SK-N-SH treated with all-trans-retinoic acid at 6 μM for 48 hours (cell line): ENCODE measurements at regions not wholly inside any gene's neighbourhood (a gene's known extent, or its start where the extent isn't known, plus 50 kb on each side); places are given as distances from the start of the nearest gene placed in this dataset.

Source experiments
- ARNTL ChIP-seq: fragments of 450-650 bp; formaldehyde crosslinking; IDR thresholded peaks from 2 replicates; pipeline ENCODE4 v1.5.0; 2020; ENCODE audit warnings: low read depth, mild to moderate bottlenecking, moderate library complexity, borderline replicate concordance
- CSDC2 ChIP-seq: fragments of 250-450 bp; sonication (Bioruptor Pico); IDR thresholded peaks from 2 replicates; pipeline ENCODE4 v1.5.0; 2020; ENCODE audit warnings: mild to moderate bottlenecking, moderate library complexity
- CSRNP3 ChIP-seq: fragments of 250-450 bp; sonication (Bioruptor Pico); IDR thresholded peaks from 2 replicates; pipeline ENCODE4 v1.5.1; 2021; ENCODE audit warnings: mild to moderate bottlenecking, moderate library complexity
- OSR1 ChIP-seq: fragments of 250-450 bp; sonication (Bioruptor Pico); IDR thresholded peaks from 2 replicates; pipeline ENCODE4 v1.8.0; 2022; ENCODE audit warnings: moderate library complexity, mild to moderate bottlenecking, inconsistent platforms
- PATZ1 ChIP-seq: fragments of 250-450 bp; sonication (Bioruptor Pico); IDR thresholded peaks from 2 replicates; pipeline ENCODE4 v1.8.0; 2020; ENCODE audit warnings: mild to moderate bottlenecking, moderate library complexity, borderline replicate concordance
- RARB ChIP-seq: fragments of 250-450 bp; sonication (Bioruptor Pico); IDR thresholded peaks from 2 replicates; pipeline ENCODE4 v1.8.0; 2021; ENCODE audit warnings: mild to moderate bottlenecking, moderate library complexity
- SNAI2 ChIP-seq: fragments of 250-450 bp; sonication (Bioruptor Pico); IDR thresholded peaks from 2 replicates; pipeline ENCODE4 v1.5.0; 2020; ENCODE audit warnings: mild to moderate bottlenecking, moderate library complexity
- ZNF70 ChIP-seq: fragments of 450-650 bp; formaldehyde crosslinking; IDR thresholded peaks from 2 replicates; pipeline ENCODE4 v1.5.0; 2020; ENCODE audit warnings: mild to moderate bottlenecking, moderate library complexity

GRCh38 chr6:80767808-80768207 is 661.3 kb downstream of the BCKDHB start:
- TF ChIP-seq OSR1, result no peak
- TF ChIP-seq CSDC2, result no peak
- TF ChIP-seq CSRNP3, result no peak
- TF ChIP-seq ZNF70, result no peak
- TF ChIP-seq ARNTL (CRISPR knock-in tag), result no peak
- TF ChIP-seq RARB (CRISPR knock-in tag), result no peak
- TF ChIP-seq SNAI2 (CRISPR knock-in tag), result no peak
- TF ChIP-seq PATZ1, result no peak
